ENCODE measurements at regions not wholly inside any gene's neighbourhood (a gene's known extent, or its start where the extent isn't known, plus 50 kb on each side); places are given as distances from the start of the nearest gene placed in this dataset.

- Histone ChIP-seq H3K27me3 (no peaks in the 10 kb centered on the region), H3K9me3 (no peaks in the 10 kb centered on the region), H3K4me3 (no peak overlapping the region), H3K36me3 (no peaks in the 10 kb centered on the region)
- DNase-seq = no peak
Measured at GRCh38 chr6:169886631-169887227, 135.3 kb downstream of the ERMARD start.

- no peaks in the 10 kb centered on the region for H3K36me3 ChIP-seq
- no peak for DNase-seq
- H3K4me3 ChIP-seq = no peak overlapping the region
Measured at GRCh38 chr6:169885831-169886230, 134.4 kb downstream of the ERMARD start.

GRCh38 chr6:169885131-169885530 is 133.7 kb downstream of the ERMARD start:
- no peak overlapping the region for H3K4me3 ChIP-seq
- DNase-seq = no peak
- H3K9me3 ChIP-seq = no peaks in the 10 kb centered on the region
- no peaks in the 10 kb centered on the region for H3K27me3 ChIP-seq
- no peaks in the 10 kb centered on the region for H3K36me3 ChIP-seq

More at GRCh38 chr6:169885831-169886230, 134.4 kb downstream of the ERMARD start:
- Histone ChIP-seq H3K9me3 (no peaks in the 10 kb centered on the region), H3K27me3 (no peaks in the 10 kb centered on the region)

- H3K36me3 ChIP-seq = no peaks in the 10 kb centered on the region
- H3K27me3 ChIP-seq = no peaks in the 10 kb centered on the region
- H3K9me3 ChIP-seq = no peaks in the 10 kb centered on the region
- DNase-seq = no peak
- H3K4me3 ChIP-seq = no peak overlapping the region
Measured at GRCh38 chr6:169884158-169884557, 132.7 kb downstream of the ERMARD start.

- DNase-seq = no peak
- no peaks in the 10 kb centered on the region for H3K27me3 ChIP-seq
- no peak overlapping the region for H3K4me3 ChIP-seq
Measured at GRCh38 chr6:169883316-169883715, 131.9 kb downstream of the ERMARD start.

GRCh38 chr6:169881976-169882375 is 130.6 kb downstream of the ERMARD start:
- no peak for DNase-seq
- no peaks in the 10 kb centered on the region for H3K9me3 ChIP-seq
- H3K4me3 ChIP-seq = no peak overlapping the region
- no peaks in the 10 kb centered on the region for H3K36me3 ChIP-seq
- peaks cover 4% of the 10 kb centered on the region; the same call in 1 of the 2 replicates for H3K27me3 ChIP-seq

More at GRCh38 chr6:169883316-169883715, 131.9 kb downstream of the ERMARD start:
- no peaks in the 10 kb centered on the region for H3K36me3 ChIP-seq
- H3K9me3 ChIP-seq = no peaks in the 10 kb centered on the region

GRCh38 chr6:169881398-169881797 is 130.0 kb downstream of the ERMARD start:
- no peak overlapping the region for H3K4me3 ChIP-seq
- peaks cover 4% of the 10 kb centered on the region; the same call in 1 of the 2 replicates for H3K27me3 ChIP-seq
- no peaks in the 10 kb centered on the region for H3K36me3 ChIP-seq
- no peak for DNase-seq
- H3K9me3 ChIP-seq = no peaks in the 10 kb centered on the region

- no peaks in the 10 kb centered on the region for H3K36me3 ChIP-seq
- H3K9me3 ChIP-seq = peaks cover 2% of the 10 kb centered on the region; the same call in 1 of the 2 replicates
- no peak overlapping the region for H3K4me3 ChIP-seq
- no peak for DNase-seq
- peaks cover 4% of the 10 kb centered on the region; the same call in 1 of the 2 replicates for H3K27me3 ChIP-seq
Measured at GRCh38 chr6:169880516-169880915, 129.1 kb downstream of the ERMARD start.

- Histone ChIP-seq H3K36me3 (no peaks in the 10 kb centered on the region), H3K4me3 (no peak overlapping the region), H3K9me3 (no peaks in the 10 kb centered on the region), H3K27me3 (0 out of 2 replicates have a peak, but pooled peaks cover 2% of the 10 kb centered on the region)
- DNase-seq = no peak
Measured at GRCh38 chr6:169869301-169869700, 117.9 kb downstream of the ERMARD start.

GRCh38 chr6:169868458-169868857 is 117.0 kb downstream of the ERMARD start:
- DNase-seq = no peak
- Histone ChIP-seq H3K27me3 (no peaks in the 10 kb centered on the region), H3K4me3 (no peak overlapping the region), H3K36me3 (no peaks in the 10 kb centered on the region), H3K9me3 (no peaks in the 10 kb centered on the region)

GRCh38 chr6:169867751-169868191 is 116.3 kb downstream of the ERMARD start:
- no peak overlapping the region for H3K4me3 ChIP-seq
- DNase-seq = no peak
- H3K9me3 ChIP-seq = no peaks in the 10 kb centered on the region
- H3K36me3 ChIP-seq = no peaks in the 10 kb centered on the region
- no peaks in the 10 kb centered on the region for H3K27me3 ChIP-seq

- no peaks in the 10 kb centered on the region for H3K9me3 ChIP-seq
- H3K27me3 ChIP-seq = no peaks in the 10 kb centered on the region
- DNase-seq = no peak
- no peak overlapping the region for H3K4me3 ChIP-seq
- H3K36me3 ChIP-seq = no peaks in the 10 kb centered on the region
Measured at GRCh38 chr6:169866668-169867521, 115.5 kb downstream of the ERMARD start.

GRCh38 chr6:169866140-169866534 is 114.7 kb downstream of the ERMARD start:
- DNase-seq = no peak
- Histone ChIP-seq H3K9me3 (no peaks in the 10 kb centered on the region), H3K4me3 (no peak overlapping the region), H3K36me3 (no peaks in the 10 kb centered on the region), H3K27me3 (no peaks in the 10 kb centered on the region)

- no peak for DNase-seq
- no peaks in the 10 kb centered on the region for H3K9me3 ChIP-seq
- no peaks in the 10 kb centered on the region for H3K27me3 ChIP-seq
- no peaks in the 10 kb centered on the region for H3K36me3 ChIP-seq
- no peak overlapping the region for H3K4me3 ChIP-seq
Measured at GRCh38 chr6:169865346-169866139, 114.1 kb downstream of the ERMARD start.

- Histone ChIP-seq H3K36me3 (no peaks in the 10 kb centered on the region), H3K9me3 (no peaks in the 10 kb centered on the region), H3K4me3 (no peak overlapping the region), H3K27me3 (no peaks in the 10 kb centered on the region)
- DNase-seq = no peak
Measured at GRCh38 chr6:169864148-169865020, 113.0 kb downstream of the ERMARD start.

- Histone ChIP-seq H3K36me3 (no peaks in the 10 kb centered on the region), H3K4me3 (no peak overlapping the region), H3K27me3 (no peaks in the 10 kb centered on the region), H3K9me3 (no peaks in the 10 kb centered on the region)
- DNase-seq = no peak
Measured at GRCh38 chr6:169863710-169864109, 112.3 kb downstream of the ERMARD start.
